ENCODE measurements at regions not wholly inside any gene's neighbourhood (a gene's known extent, or its start where the extent isn't known, plus 50 kb on each side); places are given as distances from the start of the nearest gene placed in this dataset.
"Not testable (repeated sequence)": the region's sequence is repeated elsewhere in the genome, so short reads cannot be mapped to it uniquely, and the experiment has no call there.

DNA sequence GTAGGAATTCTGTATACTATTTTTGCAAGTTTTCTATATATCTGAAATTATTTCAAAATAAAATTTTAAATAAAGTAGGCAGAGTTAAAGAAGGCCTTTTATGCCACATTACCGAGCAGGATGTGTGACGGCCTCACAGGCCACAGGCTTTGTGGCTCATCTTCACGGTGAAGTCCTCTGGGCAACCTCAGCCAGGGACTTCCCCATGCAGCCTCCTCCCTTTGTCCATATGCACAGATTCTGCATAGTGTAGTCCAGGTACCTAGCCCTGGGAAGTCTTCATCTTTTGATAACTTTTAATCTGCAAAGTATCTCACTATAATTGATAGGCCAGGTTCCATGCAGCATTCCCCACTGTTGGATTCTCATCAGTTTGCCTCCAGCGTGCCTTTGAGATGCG, 62.8 kb downstream of the ARHGAP11B start:
- DNase-seq (ENCODE audit: low read depth); H3K4me3 ChIP-seq (replicated peaks; ENCODE audit: low read depth, low read length): not testable (repeated sequence)

DNA sequence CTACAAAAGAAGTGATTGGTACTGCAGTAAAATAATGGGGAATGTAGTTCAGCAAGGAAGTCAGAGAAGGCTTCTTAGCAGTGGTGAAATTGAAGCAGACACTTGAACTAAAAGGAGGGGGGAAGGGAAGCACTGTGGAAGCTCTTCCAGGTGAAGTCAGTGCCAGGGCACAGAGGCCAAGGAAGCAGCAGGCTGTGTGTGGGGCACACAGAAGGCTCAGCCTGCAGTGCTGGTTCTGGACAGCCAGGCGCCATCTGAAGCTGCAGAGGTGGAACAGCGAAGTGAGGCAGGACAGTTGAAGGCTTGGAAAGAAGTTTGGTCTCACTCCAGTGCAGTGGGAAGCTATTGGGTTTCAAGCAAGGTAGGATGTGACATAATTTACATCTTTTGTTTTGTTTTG, 64.2 kb downstream of the ARHGAP11B start:
- H3K4me3 ChIP-seq (replicated peaks; ENCODE audit: low read depth, low read length); DNase-seq (ENCODE audit: low read depth): not testable (repeated sequence)

DNA sequence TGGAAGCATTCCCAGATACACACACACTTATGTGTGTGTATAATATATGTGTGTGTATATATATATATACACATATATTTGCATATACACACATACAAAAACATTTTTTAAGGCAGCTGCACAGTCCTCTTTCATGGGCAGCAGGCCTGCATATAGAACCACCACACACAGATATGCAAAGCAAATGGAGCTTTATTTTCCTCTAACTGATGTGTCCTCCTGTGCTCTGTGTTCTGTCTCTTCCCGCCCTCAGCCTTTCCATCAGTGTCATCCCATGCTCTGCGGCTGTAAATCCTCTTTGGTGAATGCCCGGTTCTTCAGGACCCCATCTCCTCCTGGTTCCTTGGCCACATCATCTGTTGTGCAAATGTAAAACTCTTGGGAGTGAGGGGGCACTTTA, 69.9 kb downstream of the ARHGAP11B start:
- not testable (repeated sequence) for DNase-seq (ENCODE audit: low read depth); H3K4me3 ChIP-seq (replicated peaks; ENCODE audit: low read depth, low read length)

DNA sequence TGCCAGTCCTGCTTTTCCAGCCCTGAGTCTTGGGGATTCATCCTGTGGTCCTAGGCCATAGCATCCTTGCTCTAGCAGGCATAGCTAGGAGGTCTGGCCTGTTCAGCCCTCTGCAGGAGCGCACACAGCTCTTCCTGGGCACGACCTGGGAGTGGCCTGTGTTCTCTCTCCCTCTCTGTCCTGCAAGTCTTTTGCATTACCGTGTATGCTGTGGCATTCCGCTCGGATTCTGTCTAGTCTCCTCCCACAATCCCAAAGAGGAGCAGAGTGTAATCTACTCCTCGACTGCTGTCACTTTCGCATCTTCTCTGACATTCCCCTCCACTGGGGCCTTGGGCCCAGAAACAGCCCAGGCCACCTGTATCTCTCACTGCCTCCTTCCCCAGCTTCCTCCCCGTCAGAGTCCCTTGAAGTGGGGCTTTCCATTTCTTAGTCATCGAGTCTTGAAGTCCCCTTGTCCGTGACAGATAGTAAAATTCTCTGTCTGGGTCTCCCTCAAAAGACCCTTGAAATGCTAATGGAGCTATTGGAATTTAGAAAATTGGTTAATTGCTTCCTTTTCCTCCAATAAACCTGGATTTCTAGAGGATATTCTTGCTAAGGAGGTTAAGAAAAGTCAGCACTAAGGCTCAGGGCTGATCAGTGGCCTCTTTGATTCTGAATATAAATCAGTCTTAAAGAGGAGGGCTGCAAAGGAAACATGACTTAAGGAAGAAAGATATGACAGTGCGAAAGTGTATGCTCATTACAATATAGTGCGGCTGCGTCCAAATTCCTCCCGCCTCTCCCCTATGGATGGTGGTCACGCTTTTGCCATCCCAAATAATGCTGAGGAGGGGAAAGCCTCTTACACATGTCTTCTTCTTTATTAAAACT, 70.7 kb downstream of the ARHGAP11B start:
- not testable (repeated sequence) for DNase-seq (ENCODE audit: low read depth); H3K4me3 ChIP-seq (replicated peaks; ENCODE audit: low read depth, low read length)

DNA sequence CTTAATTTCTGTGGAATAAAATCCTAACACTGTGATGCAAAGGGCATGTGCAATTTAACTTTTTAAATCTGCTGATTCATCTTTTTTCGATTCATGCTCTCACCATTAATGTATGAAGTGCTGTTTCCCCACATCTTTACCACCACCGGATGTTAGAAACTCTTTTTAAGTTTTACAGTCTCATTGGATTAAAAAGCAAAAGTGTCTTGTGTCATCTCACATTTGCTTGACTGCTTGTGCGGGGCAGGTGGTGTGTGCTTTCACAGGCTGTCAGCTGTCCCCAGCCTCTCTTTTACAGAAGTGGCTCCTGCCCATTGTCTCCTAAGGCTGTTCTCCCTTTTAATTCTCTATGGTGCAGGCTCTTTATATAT, 71.4 kb downstream of the ARHGAP11B start:
- H3K4me3 ChIP-seq (replicated peaks; ENCODE audit: low read depth, low read length); DNase-seq (ENCODE audit: low read depth): not testable (repeated sequence)

DNA sequence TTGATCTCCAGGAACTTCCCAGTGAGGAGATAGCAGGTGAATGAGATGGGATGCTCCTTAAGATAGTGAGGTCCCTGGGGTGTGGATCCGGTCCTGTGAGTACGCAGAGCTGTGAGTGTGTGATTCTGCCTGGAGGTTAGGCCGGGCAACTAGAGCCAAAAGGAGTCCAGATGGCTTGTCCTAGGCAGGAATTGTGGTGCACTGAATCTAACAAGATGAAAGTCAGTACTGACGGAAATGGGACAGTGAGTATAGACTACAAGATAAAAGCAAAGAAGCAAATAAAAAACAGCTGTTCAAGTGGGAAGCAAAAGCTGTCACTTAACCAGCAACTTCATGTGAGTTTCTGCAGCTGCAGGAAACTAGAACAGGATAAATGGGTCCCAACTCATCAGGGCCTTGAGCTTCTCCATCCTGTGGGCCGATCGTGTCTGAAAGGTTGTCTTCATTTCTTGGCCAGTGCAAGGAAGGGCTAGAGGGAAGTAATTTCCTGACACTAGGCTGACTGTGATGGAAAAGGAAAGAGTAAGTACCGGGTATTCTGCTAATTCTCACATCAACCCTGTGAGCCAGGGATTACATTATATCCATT, 74.2 kb downstream of the ARHGAP11B start:
- not testable (repeated sequence) for DNase-seq (ENCODE audit: low read depth)

DNA sequence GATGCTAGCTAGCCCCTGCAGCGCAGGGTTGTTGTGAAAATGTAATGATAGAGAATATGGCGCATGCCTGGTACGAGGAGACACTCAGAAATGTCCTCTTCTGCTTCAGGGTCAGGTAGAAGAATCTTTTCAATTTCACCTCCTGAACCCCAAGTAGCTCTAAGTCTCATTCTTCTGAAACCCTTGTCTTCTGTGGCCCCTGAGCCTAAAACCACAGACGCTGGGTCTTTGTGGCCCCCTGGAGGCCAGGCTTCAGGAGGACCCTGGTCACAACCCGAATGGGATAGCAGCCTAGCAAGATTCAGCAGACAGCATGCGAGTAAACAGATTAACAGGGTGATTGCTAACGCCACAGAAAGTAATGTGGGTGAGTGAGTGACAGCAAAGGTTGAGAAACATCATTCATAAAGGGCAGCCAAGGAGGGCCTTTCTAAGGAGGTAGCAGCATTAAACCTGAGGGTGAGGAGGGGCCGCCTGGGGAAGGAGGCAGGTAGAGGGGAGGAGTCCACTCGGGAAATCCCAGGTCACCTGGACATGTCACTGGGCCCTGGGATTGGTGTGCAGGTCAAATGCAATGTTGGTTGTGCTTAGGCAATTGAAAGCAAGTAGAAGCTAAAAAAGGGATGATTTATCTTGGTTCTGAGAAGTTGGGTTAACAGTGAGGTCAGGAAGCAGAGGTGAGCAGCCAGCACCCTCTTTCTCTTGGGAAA, 82.2 kb downstream of the ARHGAP11B start:
- DNase-seq (ENCODE audit: low read depth); H3K4me3 ChIP-seq (replicated peaks; ENCODE audit: low read depth, low read length): not testable (repeated sequence)

More for the DNA sequence above, 74.2 kb downstream of the ARHGAP11B start:
- H3K4me3 ChIP-seq (replicated peaks; ENCODE audit: low read depth, low read length) = not testable (repeated sequence)

DNA sequence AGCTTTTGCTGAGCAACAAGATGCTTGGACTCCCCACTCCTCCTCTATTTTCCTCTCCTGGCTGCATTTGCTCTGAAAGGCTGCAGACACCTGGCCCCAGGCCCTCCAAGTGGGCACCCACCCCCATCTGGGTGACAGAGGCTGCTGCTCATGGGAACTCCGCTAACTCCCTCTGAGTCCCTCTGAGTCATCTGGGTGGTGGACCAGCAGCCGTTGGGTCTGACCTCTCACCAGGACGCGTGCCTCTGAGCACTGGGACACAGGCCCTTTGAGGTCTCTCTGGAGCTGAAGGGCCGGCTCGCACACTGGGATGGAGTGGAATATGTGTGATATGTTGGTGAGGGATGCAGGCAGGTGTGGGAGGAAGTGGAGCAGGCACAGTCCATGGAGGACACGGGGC, 82.9 kb downstream of the ARHGAP11B start:
- DNase-seq (ENCODE audit: low read depth) = not testable (repeated sequence)

DNA sequence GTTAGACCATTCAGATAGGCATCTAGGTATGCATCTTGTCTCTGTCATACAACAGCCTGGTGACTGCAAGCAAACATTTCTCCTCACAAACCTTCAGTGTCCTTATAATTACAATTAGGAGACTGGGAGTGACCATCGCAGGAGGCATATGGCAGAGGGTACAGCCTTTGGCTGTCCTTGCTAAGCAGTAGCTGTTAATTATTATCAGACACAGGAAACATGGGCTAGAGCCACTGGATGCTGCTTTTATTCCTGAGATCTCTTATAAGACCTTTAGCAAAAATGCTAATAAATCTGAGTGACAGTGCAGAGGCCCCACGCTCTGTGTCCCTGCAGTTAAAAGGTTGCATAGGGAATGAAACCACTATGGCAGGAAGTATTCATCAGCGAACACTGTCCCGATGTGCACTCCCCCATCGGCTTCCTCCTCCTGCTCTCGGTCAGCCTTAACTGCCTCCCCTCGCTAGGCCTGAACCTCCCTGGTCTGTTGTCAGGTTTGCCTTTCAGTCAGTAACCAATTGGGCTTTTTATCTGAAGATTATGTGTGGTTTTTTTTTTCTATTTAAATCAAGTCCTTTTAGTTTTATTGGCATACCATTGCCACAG, 92.2 kb downstream of the ARHGAP11B start:
- not testable (repeated sequence) for H3K4me3 ChIP-seq (replicated peaks; ENCODE audit: low read depth, low read length); DNase-seq (ENCODE audit: low read depth)

More for the DNA sequence above, 82.9 kb downstream of the ARHGAP11B start:
- H3K4me3 ChIP-seq (replicated peaks; ENCODE audit: low read depth, low read length) = not testable (repeated sequence)

DNA sequence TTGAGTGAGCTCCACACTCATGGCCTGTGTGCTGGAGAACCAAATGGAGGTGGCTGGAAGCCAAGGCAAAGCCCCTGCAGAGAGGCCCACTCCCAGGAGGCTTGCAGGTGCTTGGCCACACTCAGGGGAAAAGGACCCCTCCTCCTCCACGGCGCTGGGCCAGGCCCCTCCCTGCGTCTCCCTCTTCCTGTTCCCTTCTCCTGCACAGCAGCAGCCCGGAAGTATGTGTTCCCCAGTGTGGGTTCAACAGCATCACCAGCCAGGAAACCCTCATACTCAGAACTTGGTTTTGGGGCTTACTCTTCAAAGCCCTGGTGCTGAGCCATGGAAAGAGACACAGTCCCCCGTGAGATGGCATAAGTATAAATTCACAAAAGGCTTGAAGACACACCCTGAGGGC, 93.4 kb downstream of the ARHGAP11B start:
- H3K4me3 ChIP-seq (replicated peaks; ENCODE audit: low read depth, low read length); DNase-seq (ENCODE audit: low read depth): not testable (repeated sequence)

DNA sequence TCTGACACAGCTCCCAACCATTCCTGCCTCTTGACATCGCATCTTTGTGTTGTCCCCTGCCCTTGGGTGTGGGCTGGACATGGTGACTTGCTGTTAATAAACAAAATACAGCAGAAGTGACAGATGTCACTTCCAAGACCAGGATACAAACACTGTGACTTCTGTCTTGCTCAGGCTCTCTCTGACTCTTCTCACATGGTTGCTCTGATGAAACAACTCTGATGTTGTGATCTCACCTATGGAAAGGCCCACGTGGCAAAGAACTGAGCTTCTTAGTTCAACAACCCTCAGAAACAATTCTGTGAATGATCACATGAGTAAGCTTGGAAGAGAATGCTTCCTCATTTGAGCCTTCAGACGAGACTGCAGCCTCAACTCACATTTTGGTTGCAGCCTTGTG, 94.9 kb downstream of the ARHGAP11B start:
- DNase-seq (ENCODE audit: low read depth) = not testable (repeated sequence)

DNA sequence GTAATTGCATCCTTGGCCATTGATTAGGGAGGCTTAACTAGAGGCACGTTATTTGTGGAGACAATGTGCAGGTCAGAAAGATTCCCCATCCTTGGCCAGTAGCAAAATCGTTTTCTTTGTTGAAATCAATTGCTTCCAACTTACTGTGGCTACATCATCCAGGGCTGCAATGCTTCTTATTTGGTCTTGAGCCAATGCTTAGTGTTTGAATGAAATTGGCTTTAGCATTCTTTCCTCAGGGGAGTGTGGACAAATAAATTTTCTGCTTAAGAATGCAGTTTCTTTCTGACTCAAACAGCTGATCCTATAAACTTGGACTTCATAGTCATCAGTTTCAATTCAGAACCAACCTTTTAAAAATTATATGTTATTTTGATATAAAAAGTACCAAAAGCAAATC, 95.6 kb downstream of the ARHGAP11B start:
- H3K4me3 ChIP-seq (replicated peaks; ENCODE audit: low read depth, low read length); DNase-seq (ENCODE audit: low read depth): not testable (repeated sequence)

More for the DNA sequence above, 94.9 kb downstream of the ARHGAP11B start:
- H3K4me3 ChIP-seq (replicated peaks; ENCODE audit: low read depth, low read length) = not testable (repeated sequence)

DNA sequence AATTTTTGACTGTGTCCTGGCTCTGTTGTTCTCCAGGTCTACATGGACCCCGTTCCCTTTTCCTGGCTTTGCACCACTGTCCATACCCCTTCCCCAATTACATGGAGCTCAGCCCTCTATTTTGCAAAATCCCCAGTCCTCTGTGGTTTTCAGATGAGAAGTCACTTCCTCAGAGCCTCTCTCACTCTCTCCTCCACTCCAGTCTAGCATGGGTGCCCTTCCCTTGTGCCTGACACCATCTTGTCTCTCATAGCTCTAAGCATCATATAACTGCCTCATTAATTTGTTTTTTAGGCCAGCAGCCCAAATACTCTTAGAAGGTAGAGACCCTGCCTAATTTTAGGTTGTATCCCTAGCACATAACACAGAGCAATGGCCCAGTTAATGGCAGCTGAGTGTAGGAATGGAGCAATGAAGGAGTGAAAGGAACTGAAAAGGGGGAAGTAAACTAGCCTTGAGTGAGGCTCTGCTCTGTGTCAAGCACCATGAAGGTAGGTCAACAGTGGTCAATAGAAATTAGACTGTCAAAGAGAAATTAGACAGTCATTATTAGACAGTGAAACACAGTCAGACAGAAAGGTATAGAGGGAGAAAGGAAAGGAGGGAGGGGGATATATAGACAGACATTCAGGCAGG, 97.7 kb downstream of the ARHGAP11B start:
- not testable (repeated sequence) for DNase-seq (ENCODE audit: low read depth); H3K4me3 ChIP-seq (replicated peaks; ENCODE audit: low read depth, low read length)

DNA sequence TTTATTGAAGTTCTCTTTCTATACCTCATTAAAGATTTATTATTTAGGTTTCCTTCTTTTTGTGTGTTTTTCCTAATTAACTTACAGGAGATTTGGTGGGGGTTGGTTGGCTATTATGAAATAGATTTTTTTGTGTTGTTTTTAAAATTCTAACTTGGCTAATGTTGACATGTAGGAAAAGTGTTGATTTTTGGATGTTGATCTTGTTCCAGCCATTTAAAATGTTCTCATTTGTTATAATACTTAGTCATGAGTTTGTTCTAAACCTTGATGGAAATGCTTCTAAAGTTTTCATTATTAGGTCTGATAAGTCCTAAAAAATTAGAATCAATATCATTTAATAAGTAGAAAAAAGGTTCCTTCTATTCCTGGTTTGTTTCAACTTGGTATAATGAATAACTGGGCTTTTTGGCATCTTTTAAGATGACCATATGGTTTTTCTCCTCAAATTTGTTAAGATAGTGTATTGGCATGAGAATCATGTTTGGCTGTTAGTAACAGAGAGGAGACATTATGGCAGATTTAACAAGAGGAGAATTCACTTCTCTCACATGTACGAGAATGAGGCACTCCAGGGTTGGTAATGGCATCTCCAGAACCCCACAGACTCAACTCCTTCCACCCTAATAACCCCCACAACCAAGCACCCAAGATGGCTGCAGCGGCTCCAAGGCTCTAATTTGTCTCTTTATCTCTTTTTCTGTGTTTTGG, 104.1 kb downstream of the ARHGAP11B start:
- not testable (repeated sequence) for H3K4me3 ChIP-seq (replicated peaks; ENCODE audit: low read depth, low read length); DNase-seq (ENCODE audit: low read depth)

DNA sequence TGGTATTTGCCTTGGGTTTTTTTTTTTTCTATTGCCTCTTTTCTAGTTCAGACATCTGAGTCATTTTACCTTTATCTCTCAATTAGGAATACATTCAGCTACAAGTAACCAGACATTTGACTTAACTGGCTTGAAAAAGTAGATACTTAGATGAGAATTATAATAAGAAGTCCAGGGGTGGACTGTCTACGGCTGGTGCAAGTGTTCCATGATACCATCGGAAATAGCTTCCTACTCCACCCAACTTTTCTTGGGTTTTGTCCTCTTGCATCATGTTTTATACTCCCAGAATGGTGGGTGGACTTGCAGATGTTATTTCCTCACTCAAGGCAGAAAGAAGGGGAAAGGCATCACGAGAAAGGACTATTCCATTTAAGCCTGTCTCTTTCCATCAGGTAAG, 104.7 kb downstream of the ARHGAP11B start:
- not testable (repeated sequence) for H3K4me3 ChIP-seq (replicated peaks; ENCODE audit: low read depth, low read length); DNase-seq (ENCODE audit: low read depth)

DNA sequence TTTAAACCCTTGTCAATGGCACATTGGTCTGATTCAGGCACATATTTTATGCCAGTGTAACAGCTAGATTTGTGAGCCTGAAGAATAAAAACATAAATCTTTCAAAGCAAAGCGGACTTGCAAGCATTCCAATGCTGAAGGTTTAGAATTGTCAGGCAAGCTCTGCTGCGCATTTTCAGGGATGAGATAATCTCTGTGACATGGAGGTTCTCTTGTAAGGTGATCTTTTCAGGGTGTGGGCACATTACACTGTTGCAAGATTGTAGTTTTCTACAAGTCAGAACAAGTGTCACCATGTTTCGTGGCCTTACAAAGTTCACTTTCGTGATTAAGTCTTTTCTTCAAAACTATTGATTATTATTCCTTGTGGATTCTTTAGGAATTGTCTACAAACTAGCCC, 106.2 kb downstream of the ARHGAP11B start:
- H3K4me3 ChIP-seq (replicated peaks; ENCODE audit: low read depth, low read length); DNase-seq (ENCODE audit: low read depth): not testable (repeated sequence)

DNA sequence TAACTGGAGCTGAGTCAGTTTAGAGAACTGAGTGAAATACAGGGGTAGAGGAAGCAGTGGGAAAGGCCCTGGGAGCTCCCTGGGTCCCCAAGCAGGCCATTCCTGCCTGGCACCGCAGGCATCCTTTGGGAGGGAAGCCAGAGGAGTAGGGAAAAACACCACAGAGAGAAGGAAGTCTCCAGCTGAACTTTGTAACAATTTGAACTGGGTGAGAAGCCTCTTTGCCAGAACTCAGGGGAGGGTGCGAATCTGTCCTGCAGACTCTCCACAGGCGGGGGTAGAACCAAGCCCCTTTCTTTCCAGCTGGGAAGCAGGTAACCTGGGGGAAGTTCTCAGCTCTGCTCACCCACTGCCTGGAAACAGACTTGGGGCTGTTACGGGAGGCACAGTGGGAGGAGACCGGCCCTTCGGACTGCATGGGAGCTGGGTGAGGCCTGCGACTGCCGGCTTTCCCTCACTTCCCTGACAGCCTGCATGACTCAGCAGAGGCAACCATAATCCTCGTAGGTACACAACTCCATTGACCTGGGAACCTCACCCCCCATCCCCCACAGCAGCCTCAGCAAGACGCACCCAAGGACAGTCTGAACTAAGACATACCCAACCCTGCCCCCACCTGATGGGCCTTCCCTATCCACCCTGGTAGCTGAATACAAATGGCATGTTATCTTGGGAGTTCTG, 110.1 kb downstream of the ARHGAP11B start:
- not testable (repeated sequence) for DNase-seq (ENCODE audit: low read depth); H3K4me3 ChIP-seq (replicated peaks; ENCODE audit: low read depth, low read length)

Data from fibroblast of pulmonary artery (primary cell).